IgD-negative memory B cell (primary cell): ENCODE measurements at regions not wholly inside any gene's neighbourhood (a gene's known extent, or its start where the extent isn't known, plus 50 kb on each side); places are given as distances from the start of the nearest gene placed in this dataset.

Source experiments
- H3K27ac Mint-ChIP-seq, 3 donors: one replicate each; pipeline ENCODE4 v1.8.0; 2020 to 2022; ENCODE audit warnings: mild to moderate bottlenecking in 3 of 3, mixed read lengths in 3 of 3, moderate library complexity in 1 of 3
- H3K27me3 Mint-ChIP-seq: one replicate; pipeline ENCODE4 v1.8.0; 2021; ENCODE audit warnings: mixed read lengths
- H3K36me3 Mint-ChIP-seq: one replicate; pipeline ENCODE4 v1.8.0; 2020; ENCODE audit warnings: mild to moderate bottlenecking, mixed read lengths
- H3K4me1 Mint-ChIP-seq, 3 donors: one replicate each; pipeline ENCODE4 v1.8.0; 2020 to 2022; ENCODE audit warnings: mixed read lengths in 3 of 3, mild to moderate bottlenecking in 1 of 3
- H3K4me3 Mint-ChIP-seq, 4 donors: one replicate each; pipeline ENCODE4 v1.8.0; 2020 to 2022; ENCODE audit warnings: mild to moderate bottlenecking in 4 of 4, mixed read lengths in 4 of 4, moderate library complexity in 3 of 4
- H3K9me3 Mint-ChIP-seq, 3 donors: one replicate each; pipeline ENCODE4 v1.8.0; 2020 to 2021; ENCODE audit warnings: mixed read lengths in 3 of 3, mild to moderate bottlenecking in 1 of 3

DNA sequence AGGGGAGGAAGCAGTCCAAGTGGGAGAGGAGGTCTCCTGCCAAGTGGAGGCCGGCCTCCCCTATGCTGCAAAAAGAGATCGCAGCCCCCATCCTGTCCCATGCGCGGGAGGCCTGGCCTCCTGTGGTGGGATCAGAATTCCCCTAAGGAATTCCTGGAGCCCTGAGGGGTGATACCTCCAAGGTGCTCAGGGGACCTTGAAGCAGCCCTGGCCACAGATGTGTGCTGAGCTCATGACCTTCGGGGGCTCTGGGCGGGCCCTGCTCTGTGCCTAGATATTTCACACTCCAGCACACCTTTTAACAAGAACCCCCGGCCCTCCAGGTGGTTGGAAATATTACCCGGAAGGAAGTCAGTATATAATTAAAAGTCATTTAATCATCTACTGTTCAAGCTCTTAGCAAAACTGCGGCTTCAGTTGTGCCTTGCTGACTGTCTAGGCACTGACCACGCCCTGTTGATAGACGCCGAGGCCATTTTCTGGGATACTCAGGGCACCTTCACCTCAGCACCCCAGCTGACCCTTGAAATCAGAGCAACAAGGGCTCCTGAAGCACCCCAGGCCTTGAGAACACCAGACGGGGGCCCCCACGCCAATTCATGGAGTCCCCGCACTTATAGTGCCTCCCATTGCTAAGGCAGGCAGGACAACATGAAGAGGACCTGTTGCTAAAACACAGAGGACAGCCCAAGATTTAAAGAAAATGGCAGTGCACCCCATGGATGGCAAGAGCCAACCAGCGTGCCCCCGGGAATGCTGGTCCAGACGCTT is 119.1 kb downstream of the NDUFA10 start:
- peaks cover 0 to 4% (median 0%) of the 10 kb centered on the region in 3 donors for H3K9me3 Mint-ChIP-seq
- no peaks in the 10 kb centered on the region for H3K36me3 Mint-ChIP-seq
- peaks cover 6% of the 10 kb centered on the region for H3K27me3 Mint-ChIP-seq
- H3K4me3 Mint-ChIP-seq: peak overlapping the region in 2 of 4 donors; percentile 31 to 60
- no peak overlapping the region for H3K27ac Mint-ChIP-seq
- H3K4me1 Mint-ChIP-seq: peaks cover 15 to 20% (median 16%) of the 10 kb centered on the region in 3 donors

DNA sequence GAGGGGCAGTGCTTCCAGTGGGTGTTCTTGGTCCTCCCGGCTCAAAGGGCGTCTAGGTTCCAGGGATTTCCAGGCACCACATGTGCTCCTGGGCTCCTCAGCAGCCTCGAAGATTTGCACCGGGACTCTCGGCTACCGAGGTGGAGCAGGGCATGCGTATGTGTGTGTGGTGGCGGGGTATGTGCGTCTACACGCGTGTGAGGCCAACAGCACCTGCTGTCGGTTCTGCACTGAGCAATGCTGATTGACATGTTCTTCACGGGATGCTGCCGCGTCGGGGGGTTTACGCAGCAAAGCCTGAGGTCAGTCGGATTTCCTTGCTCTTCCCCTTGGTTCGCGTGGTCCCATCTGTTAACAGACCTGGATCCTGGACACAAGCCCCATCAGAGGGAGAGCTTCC is 119.8 kb downstream of the NDUFA10 start:
- H3K9me3 Mint-ChIP-seq: peaks cover 0 to 4% (median 0%) of the 10 kb centered on the region in 3 donors
- H3K27ac Mint-ChIP-seq: no peak overlapping the region
- H3K27me3 Mint-ChIP-seq: peaks cover 5% of the 10 kb centered on the region
- peaks cover 9 to 15% (median 9%) of the 10 kb centered on the region in 3 donors for H3K4me1 Mint-ChIP-seq
- H3K4me3 Mint-ChIP-seq: no peak overlapping the region
- no peaks in the 10 kb centered on the region for H3K36me3 Mint-ChIP-seq

GRCh38 chr2:239904496-239904895 is 120.6 kb downstream of the NDUFA10 start:
- peaks cover 1 to 7% (median 3%) of the 10 kb centered on the region in 3 donors for H3K4me1 Mint-ChIP-seq
- H3K27ac Mint-ChIP-seq: no peak overlapping the region
- peaks cover 4% of the 10 kb centered on the region for H3K27me3 Mint-ChIP-seq
- H3K9me3 Mint-ChIP-seq: peaks cover 0 to 4% (median 0%) of the 10 kb centered on the region in 3 donors
- H3K4me3 Mint-ChIP-seq: no peak overlapping the region
- no peaks in the 10 kb centered on the region for H3K36me3 Mint-ChIP-seq

DNA sequence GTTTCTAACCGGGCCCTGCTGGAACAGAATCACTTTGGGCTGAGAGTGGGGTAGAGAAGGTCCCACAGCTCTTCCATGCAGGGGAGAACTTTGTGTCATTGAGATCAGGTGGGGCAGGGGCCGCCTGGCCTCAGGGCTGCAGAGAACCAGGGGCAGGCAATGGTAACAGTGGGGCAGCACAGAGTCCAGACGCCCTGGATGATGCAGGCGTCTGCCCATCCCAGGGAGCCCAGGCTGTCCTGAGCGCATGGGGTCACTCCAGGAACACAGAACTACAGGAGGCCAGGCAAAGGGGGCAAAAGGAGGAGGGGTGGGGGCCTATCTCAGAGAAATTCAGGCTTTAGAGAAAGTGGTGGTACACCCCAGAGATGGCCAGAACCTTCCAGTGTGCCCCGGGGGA is 121.3 kb downstream of the NDUFA10 start:
- Mint-ChIP-seq H3K36me3 (no peaks in the 10 kb centered on the region), H3K9me3 (peaks cover 0 to 4% (median 0%) of the 10 kb centered on the region in 3 donors), H3K27me3 (peaks cover 4% of the 10 kb centered on the region)

GRCh38 chr2:239903210-239903609 is 121.9 kb downstream of the NDUFA10 start:
- Mint-ChIP-seq H3K27me3 (peaks cover 4% of the 10 kb centered on the region), H3K27ac (no peak overlapping the region), H3K4me3 (no peak overlapping the region), H3K4me1 (peaks cover 1 to 3% (median 1%) of the 10 kb centered on the region in 3 donors), H3K36me3 (no peaks in the 10 kb centered on the region), H3K9me3 (peaks cover 0 to 6% (median 0%) of the 10 kb centered on the region in 3 donors)

More for the DNA sequence above, 121.3 kb downstream of the NDUFA10 start:
- Mint-ChIP-seq H3K4me3 (no peak overlapping the region), H3K4me1 (peaks cover 1 to 5% (median 2%) of the 10 kb centered on the region in 3 donors), H3K27ac (no peak overlapping the region)

DNA sequence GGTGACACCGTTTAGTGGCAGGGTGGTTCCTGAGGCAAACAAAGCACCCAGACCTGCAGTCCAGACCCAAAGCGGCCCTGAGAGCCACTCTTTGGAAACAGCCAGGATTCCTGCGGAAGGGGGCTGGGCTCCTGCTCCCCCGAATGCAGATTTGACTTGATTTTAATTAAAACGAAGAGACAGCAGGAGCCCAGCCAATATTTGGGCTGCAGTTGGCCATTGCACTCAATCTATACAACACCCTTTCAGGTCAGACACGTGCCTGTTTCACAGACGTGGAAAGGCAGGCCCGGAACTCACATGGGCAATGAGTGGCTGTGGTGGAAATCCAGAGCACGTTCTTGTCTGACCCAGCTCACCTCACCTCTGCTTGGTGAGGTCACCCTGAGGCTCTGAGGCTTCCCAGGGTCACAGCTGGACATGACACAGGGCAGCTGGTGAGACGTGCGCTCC is 122.4 kb downstream of the NDUFA10 start:
- Mint-ChIP-seq H3K36me3 (no peaks in the 10 kb centered on the region), H3K27me3 (peaks cover 4% of the 10 kb centered on the region), H3K27ac (no peak overlapping the region)

GRCh38 chr2:239898292-239898925 is 126.7 kb downstream of the NDUFA10 start:
- Mint-ChIP-seq H3K36me3 (no peaks in the 10 kb centered on the region), H3K27ac (no peak overlapping the region), H3K4me3 (no peak overlapping the region), H3K4me1 (peaks cover 3 to 14% (median 11%) of the 10 kb centered on the region in 3 donors), H3K9me3 (peaks cover 0 to 3% (median 0%) of the 10 kb centered on the region in 3 donors), H3K27me3 (peaks cover 4% of the 10 kb centered on the region)

More for the DNA sequence above, 122.4 kb downstream of the NDUFA10 start:
- Mint-ChIP-seq H3K9me3 (peaks cover 0 to 6% (median 0%) of the 10 kb centered on the region in 3 donors), H3K4me3 (no peak overlapping the region), H3K4me1 (no peaks in the 10 kb centered on the region)

DNA sequence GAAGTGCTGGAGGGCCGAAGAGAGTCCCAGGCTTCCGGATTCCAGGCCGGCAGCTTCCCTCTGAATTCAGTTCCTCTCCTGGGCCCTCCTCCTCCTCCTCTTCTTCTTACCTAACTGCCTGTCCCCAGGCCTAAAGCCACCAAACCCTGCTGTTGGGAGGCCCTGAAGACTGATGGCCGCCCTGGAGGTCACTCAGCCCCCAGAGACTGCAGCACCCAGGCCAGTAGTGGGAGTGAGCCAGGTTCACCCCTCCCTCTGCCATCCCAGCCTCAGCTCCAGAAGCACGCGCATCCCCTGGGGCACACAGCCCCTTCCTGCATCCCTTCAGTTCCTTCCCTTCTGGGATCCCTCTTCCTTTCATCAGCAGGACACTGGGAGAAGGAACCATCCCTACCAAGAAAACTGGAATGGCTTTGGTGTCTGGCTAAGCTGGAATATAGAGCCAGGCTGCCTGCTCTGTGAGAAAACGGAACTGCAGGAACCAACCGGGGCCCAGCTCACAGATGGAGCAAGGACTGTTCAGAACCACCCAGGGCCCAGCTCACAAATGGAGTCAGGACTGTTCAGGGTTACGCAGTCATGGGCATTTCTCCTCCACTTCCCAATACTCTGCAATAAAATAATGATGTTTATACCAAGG is 127.4 kb downstream of the NDUFA10 start:
- Mint-ChIP-seq H3K36me3 (no peaks in the 10 kb centered on the region), H3K4me1 (peaks cover 3 to 14% (median 11%) of the 10 kb centered on the region in 3 donors), H3K27me3 (peaks cover 6% of the 10 kb centered on the region), H3K27ac (peak overlapping the region in 1 of 3 donors; percentile 59), H3K4me3 (no peak overlapping the region), H3K9me3 (peaks cover 0 to 3% (median 0%) of the 10 kb centered on the region in 3 donors)

DNA sequence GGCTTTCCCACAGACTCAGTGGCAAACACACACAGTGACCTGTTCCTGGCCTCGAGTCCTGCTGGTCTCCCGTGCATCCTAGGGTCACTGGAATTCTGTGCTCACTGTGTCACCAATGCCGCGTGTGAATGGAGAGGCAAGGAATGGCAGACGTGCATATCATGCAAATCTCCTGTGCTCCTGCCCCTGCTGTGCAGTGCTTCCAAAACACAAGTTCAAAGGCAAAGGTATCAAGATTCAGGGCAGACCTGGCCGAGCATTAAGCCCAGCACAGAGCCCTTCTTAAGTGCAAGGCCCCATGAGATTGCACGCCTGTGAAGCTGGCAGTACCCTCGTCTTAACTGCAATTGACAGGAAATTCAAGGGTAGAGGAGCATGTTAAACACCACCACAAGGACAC is 129.1 kb downstream of the NDUFA10 start:
- Mint-ChIP-seq H3K4me3 (no peak overlapping the region), H3K27ac (no peak overlapping the region), H3K9me3 (peaks cover 0 to 3% (median 0%) of the 10 kb centered on the region in 3 donors), H3K36me3 (no peaks in the 10 kb centered on the region), H3K4me1 (peaks cover 3 to 14% (median 11%) of the 10 kb centered on the region in 3 donors), H3K27me3 (peaks cover 4% of the 10 kb centered on the region)

GRCh38 chr2:239895669-239896068 is 129.5 kb downstream of the NDUFA10 start:
- Mint-ChIP-seq H3K36me3 (no peaks in the 10 kb centered on the region), H3K4me1 (peaks cover 3 to 14% (median 11%) of the 10 kb centered on the region in 3 donors), H3K4me3 (peak overlapping the region in 1 of 4 donors; percentile 63), H3K27me3 (peaks cover 4% of the 10 kb centered on the region), H3K27ac (no peak overlapping the region), H3K9me3 (peaks cover 0 to 3% (median 0%) of the 10 kb centered on the region in 3 donors)

DNA sequence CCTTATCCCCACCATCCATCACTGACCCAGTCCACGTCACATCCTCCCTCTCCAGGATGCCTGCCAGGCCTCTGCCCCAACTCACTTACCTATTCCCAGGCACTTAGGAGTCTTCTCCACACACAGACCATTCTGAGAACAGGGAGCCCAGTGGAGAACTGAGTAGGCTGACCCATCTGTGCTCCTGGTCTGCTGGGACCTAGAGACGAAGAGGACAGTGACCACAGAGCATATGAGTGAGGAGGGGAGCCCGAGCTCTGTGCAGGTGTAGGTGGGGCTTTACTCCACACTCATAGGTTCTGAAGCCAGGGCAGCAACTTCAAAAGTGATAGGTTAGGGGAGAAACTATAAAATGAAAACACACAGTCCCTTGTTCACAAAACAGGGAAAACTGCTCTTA is 130.0 kb downstream of the NDUFA10 start:
- Mint-ChIP-seq H3K4me1 (peaks cover 3 to 14% (median 11%) of the 10 kb centered on the region in 3 donors), H3K27ac (no peak overlapping the region), H3K36me3 (no peaks in the 10 kb centered on the region), H3K9me3 (peaks cover 0 to 3% (median 0%) of the 10 kb centered on the region in 3 donors), H3K27me3 (peaks cover 4% of the 10 kb centered on the region), H3K4me3 (peak overlapping the region in 2 of 4 donors; percentile 23 to 63)

DNA sequence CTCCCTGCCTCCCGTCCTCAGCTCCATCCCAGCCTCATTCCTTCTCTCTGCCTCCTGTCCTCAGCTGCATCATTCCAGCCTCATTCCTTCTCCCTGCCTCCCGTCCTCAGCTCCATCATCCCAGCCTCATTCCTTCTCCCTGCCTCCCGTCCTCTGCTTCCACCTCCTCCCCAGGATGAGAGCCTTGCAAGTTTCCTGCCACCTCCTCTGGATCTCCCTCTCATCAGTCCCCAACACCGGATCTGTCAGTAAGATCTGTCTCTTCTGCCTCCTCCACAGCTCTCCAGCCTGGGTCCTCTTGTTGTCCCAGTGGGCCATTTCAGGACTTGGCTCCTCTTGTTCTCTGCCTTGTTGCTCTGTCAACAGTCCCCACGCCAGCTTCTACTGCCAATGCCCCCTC is 130.9 kb downstream of the NDUFA10 start:
- Mint-ChIP-seq H3K9me3 (peaks cover 0 to 3% (median 0%) of the 10 kb centered on the region in 3 donors), H3K27ac (no peak overlapping the region), H3K4me1 (peaks cover 3 to 14% (median 11%) of the 10 kb centered on the region in 3 donors), H3K36me3 (no peaks in the 10 kb centered on the region), H3K27me3 (peaks cover 4% of the 10 kb centered on the region), H3K4me3 (peak overlapping the region in 1 of 4 donors; percentile 31)

DNA sequence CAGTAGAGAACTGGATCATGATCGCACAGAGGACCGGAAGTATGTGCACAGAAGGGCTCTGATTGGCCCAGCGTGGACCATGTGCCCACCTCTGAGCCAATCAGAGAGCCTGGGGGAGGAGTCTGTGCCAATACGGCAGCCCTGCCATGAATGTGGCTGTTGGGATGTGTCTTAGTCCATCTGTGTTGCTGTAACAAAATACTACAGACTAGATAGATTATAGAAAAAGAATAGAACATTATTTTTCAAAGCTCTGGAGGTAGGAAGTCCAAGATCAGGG is 132.0 kb downstream of the NDUFA10 start:
- H3K4me1 Mint-ChIP-seq: peaks cover 3 to 14% (median 11%) of the 10 kb centered on the region in 3 donors
- peaks cover 0 to 1% (median 0%) of the 10 kb centered on the region in 3 donors for H3K9me3 Mint-ChIP-seq
- H3K27me3 Mint-ChIP-seq: peaks cover 4% of the 10 kb centered on the region
- no peaks in the 10 kb centered on the region for H3K36me3 Mint-ChIP-seq
- H3K4me3 Mint-ChIP-seq: no peak overlapping the region
- no peak overlapping the region for H3K27ac Mint-ChIP-seq

GRCh38 chr2:239892441-239893235 is 132.5 kb downstream of the NDUFA10 start:
- Mint-ChIP-seq H3K9me3 (peaks cover 0 to 1% (median 0%) of the 10 kb centered on the region in 3 donors), H3K27me3 (peaks cover 4% of the 10 kb centered on the region), H3K4me3 (no peak overlapping the region), H3K27ac (no peak overlapping the region), H3K36me3 (no peaks in the 10 kb centered on the region), H3K4me1 (peaks cover 3 to 14% (median 11%) of the 10 kb centered on the region in 3 donors)
